ENCODE measurements at regions not wholly inside any gene's neighbourhood (a gene's known extent, or its start where the extent isn't known, plus 50 kb on each side); places are given as distances from the start of the nearest gene placed in this dataset.

GRCh38 chr3:180743813-180744590 is 64.7 kb upstream of the CCDC39 start:
- H3K4me3 Mint-ChIP-seq (ENCODE audit: unreplicated experiment) = no peak overlapping the region
- CTCF ChIA-PET = no interaction called here

GRCh38 chr3:180747805-180748361 is 68.6 kb upstream of the CCDC39 start:
- BruUV-seq (replicated peaks) = no TSS peak
- ChIA-PET POLR2A (interaction anchor here (0.5 to 1.1 kb wide), 2 partner anchors 15 to 910 kb away, joined by 3 to 4 read pairs; no protein-coding TSS in a partner anchor), CTCF (no interaction called here)
- peaks cover 8% of the 10 kb centered on the region for H3K4me1 Mint-ChIP-seq (ENCODE audit: insufficient read depth, unreplicated experiment)
- no peak overlapping the region for H3K27ac Mint-ChIP-seq (ENCODE audit: low read depth, unreplicated experiment)
- no peaks in the 10 kb centered on the region for H3K27me3 Mint-ChIP-seq (ENCODE audit: insufficient read depth, unreplicated experiment)
- intact Hi-C loops (cut with micrococcal nuclease) = no loop called here
- no peak for DNase-seq (ENCODE audit: unreplicated experiment)
- no peak overlapping the region for H3K4me3 Mint-ChIP-seq (ENCODE audit: unreplicated experiment)
- H3K36me3 Mint-ChIP-seq (ENCODE audit: insufficient read depth, unreplicated experiment) = no peaks in the 10 kb centered on the region
- H3K9me3 Mint-ChIP-seq (ENCODE audit: unreplicated experiment) = no peaks in the 10 kb centered on the region
- TF ChIP-seq CTCF (IDR thresholded peaks at IDR 0.05; ENCODE audit: unreplicated experiment) = no peak

More at GRCh38 chr3:180743813-180744590, 64.7 kb upstream of the CCDC39 start:
- TF ChIP-seq CTCF (IDR thresholded peaks at IDR 0.05; ENCODE audit: unreplicated experiment) = no peak
- no peak for DNase-seq (ENCODE audit: unreplicated experiment)
- intact Hi-C loops (cut with micrococcal nuclease) = no loop called here
- no peaks in the 10 kb centered on the region for H3K27me3 Mint-ChIP-seq (ENCODE audit: insufficient read depth, unreplicated experiment)
- POLR2A ChIA-PET = no interaction called here
- no peaks in the 10 kb centered on the region for H3K36me3 Mint-ChIP-seq (ENCODE audit: insufficient read depth, unreplicated experiment)
- BruUV-seq (replicated peaks) = no TSS peak
- no peak overlapping the region for H3K27ac Mint-ChIP-seq (ENCODE audit: low read depth, unreplicated experiment)
- H3K4me1 Mint-ChIP-seq (ENCODE audit: insufficient read depth, unreplicated experiment) = peaks cover 8% of the 10 kb centered on the region
- H3K9me3 Mint-ChIP-seq (ENCODE audit: unreplicated experiment) = no peaks in the 10 kb centered on the region

GRCh38 chr3:180749322-180749721 is 70.0 kb upstream of the CCDC39 start:
- Mint-ChIP-seq H3K4me3 (ENCODE audit: unreplicated experiment) (no peak overlapping the region), H3K27ac (ENCODE audit: low read depth, unreplicated experiment) (peak overlapping the region; percentile 15), H3K4me1 (ENCODE audit: insufficient read depth, unreplicated experiment) (no peaks in the 10 kb centered on the region), H3K9me3 (ENCODE audit: unreplicated experiment) (no peaks in the 10 kb centered on the region), H3K36me3 (ENCODE audit: insufficient read depth, unreplicated experiment) (no peaks in the 10 kb centered on the region), H3K27me3 (ENCODE audit: insufficient read depth, unreplicated experiment) (no peaks in the 10 kb centered on the region)
- no TSS peak for BruUV-seq (replicated peaks)
- no peak for TF ChIP-seq CTCF (IDR thresholded peaks at IDR 0.05; ENCODE audit: unreplicated experiment)
- POLR2A ChIA-PET = interaction anchor here (0.7 to 1.4 kb wide), 3 partner anchors 13 to 218 kb away, joined by 3 to 6 read pairs (median 3); no protein-coding TSS in a partner anchor
- intact Hi-C loops (cut with micrococcal nuclease) = no loop called here
- no peak for DNase-seq (ENCODE audit: unreplicated experiment)
- CTCF ChIA-PET = interaction anchor here (0.9 kb wide), 1 partner anchor 33 kb away, joined by 4 read pairs; no protein-coding TSS in a partner anchor

DNA sequence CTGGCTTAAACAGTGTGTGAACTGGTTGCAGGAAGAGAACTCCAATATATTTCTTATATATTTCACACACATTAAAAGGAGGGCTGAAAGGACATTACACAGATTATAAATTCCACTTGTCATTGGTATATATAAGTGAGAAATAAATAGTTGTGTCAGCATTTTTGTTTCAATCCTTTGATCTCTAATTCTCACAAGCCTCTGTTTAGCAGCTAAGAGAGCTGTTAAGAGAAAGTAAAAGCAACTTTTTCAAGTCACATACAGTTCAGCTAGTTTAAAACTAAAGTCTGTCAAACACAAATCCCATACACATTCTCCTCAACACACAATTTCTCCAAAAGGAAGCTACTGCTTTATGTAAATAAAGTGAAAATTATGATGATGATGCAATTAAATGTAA is 70.5 kb upstream of the CCDC39 start:
- H3K27me3 Mint-ChIP-seq (ENCODE audit: insufficient read depth, unreplicated experiment) = no peaks in the 10 kb centered on the region
- BruUV-seq (replicated peaks) = no TSS peak
- DNase-seq (ENCODE audit: unreplicated experiment) = no peak
- no peaks in the 10 kb centered on the region for H3K4me1 Mint-ChIP-seq (ENCODE audit: insufficient read depth, unreplicated experiment)
- intact Hi-C loops (cut with micrococcal nuclease) = no loop called here
- H3K4me3 Mint-ChIP-seq (ENCODE audit: unreplicated experiment) = no peak overlapping the region
- H3K9me3 Mint-ChIP-seq (ENCODE audit: unreplicated experiment) = no peaks in the 10 kb centered on the region
- TF ChIP-seq CTCF (IDR thresholded peaks at IDR 0.05; ENCODE audit: unreplicated experiment) = no peak
- H3K27ac Mint-ChIP-seq (ENCODE audit: low read depth, unreplicated experiment) = peak overlapping the region; percentile 15
- ChIA-PET POLR2A (interaction anchor here (0.6 to 2.1 kb wide), 5 partner anchors 8 to 67 kb away, joined by 3 to 10 read pairs (median 4); no protein-coding TSS in a partner anchor), CTCF (interaction anchor here (0.7 to 1.7 kb wide), 3 partner anchors 32 to 51 kb away, joined by 3 to 4 read pairs (median 4); no protein-coding TSS in a partner anchor)
- no peaks in the 10 kb centered on the region for H3K36me3 Mint-ChIP-seq (ENCODE audit: insufficient read depth, unreplicated experiment)

Measured in MCF 10A (cell line).